ENCODE measurements at regions not wholly inside any gene's neighbourhood (a gene's known extent, or its start where the extent isn't known, plus 50 kb on each side); places are given as distances from the start of the nearest gene placed in this dataset.

DNA sequence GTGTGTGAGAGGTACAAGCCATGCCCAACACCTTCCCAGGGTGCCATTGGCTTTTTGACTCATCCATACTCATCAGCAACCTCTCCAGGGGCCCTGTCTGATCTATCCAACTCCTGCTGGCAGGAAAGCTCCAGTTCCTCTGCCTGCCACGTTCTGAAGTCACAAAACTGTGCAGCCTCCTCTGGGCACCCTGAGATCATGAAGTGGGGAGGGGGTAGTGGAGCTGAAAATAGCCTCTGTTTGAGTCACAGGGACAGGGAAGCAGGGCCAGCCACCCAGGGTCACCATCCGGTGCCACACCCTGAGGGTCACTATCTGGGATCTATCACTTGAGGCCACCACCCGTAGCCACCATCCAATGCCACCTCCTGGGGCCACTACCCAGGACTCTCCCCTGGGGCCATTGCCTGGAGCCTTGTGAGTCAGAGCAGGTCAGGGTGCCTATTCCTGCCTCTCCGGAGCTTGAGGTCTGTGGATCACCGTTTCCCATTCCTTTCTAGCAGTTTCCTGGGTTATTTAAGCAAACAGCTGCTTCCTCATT, 172.1 kb downstream of the NUFIP1 start:
- Histone ChIP-seq H4K20me1 (ENCODE audit: insufficient read depth, low read length) (no peaks in the 10 kb centered on the region), H3K4me1 (ENCODE audit: insufficient read depth, low read length) (no peaks in the 10 kb centered on the region), H3K9ac (ENCODE audit: low read depth, low read length) (no peak overlapping the region), H3K27me3 (ENCODE audit: insufficient read depth, low read length, poor library complexity) (peaks cover 12% of the 10 kb centered on the region), H3K4me2 (ENCODE audit: insufficient read depth, low read length) (no peak overlapping the region), H2AFZ (ENCODE audit: low read depth, low read length) (no peak overlapping the region), H3K4me3 (ENCODE audit: low read depth in 1 of 2, low read length in 2 of 2) (no peak overlapping the region), H3K79me2 (ENCODE audit: insufficient read depth, low read length) (no peaks in the 10 kb centered on the region), H3K27ac (ENCODE audit: low read length) (no peak overlapping the region), H3K36me3 (ENCODE audit: insufficient read depth, low read length) (no peaks in the 10 kb centered on the region), H3K9me3 (ENCODE audit: insufficient read depth, low read length, severe bottlenecking) (no peaks in the 10 kb centered on the region)
- TF ChIP-seq EZH2 (IDR thresholded peaks at IDR 0.05; ENCODE audit: borderline replicate concordance, low read depth, low read length, severe bottlenecking): no peak
- TF ChIP-seq, protein P1, sequence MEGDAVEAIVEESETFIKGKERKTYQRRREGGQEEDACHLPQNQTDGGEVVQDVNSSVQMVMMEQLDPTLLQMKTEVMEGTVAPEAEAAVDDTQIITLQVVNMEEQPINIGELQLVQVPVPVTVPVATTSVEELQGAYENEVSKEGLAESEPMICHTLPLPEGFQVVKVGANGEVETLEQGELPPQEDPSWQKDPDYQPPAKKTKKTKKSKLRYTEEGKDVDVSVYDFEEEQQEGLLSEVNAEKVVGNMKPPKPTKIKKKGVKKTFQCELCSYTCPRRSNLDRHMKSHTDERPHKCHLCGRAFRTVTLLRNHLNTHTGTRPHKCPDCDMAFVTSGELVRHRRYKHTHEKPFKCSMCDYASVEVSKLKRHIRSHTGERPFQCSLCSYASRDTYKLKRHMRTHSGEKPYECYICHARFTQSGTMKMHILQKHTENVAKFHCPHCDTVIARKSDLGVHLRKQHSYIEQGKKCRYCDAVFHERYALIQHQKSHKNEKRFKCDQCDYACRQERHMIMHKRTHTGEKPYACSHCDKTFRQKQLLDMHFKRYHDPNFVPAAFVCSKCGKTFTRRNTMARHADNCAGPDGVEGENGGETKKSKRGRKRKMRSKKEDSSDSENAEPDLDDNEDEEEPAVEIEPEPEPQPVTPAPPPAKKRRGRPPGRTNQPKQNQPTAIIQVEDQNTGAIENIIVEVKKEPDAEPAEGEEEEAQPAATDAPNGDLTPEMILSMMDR (IDR thresholded peaks at IDR 0.05; ENCODE audit: borderline replicate concordance, extremely low read depth, low read length, poor library complexity, severe bottlenecking): no peak
- ATAC-seq (ENCODE audit: insufficient read depth, low read depth) (no peak), DNase-seq (no peak)

DNA sequence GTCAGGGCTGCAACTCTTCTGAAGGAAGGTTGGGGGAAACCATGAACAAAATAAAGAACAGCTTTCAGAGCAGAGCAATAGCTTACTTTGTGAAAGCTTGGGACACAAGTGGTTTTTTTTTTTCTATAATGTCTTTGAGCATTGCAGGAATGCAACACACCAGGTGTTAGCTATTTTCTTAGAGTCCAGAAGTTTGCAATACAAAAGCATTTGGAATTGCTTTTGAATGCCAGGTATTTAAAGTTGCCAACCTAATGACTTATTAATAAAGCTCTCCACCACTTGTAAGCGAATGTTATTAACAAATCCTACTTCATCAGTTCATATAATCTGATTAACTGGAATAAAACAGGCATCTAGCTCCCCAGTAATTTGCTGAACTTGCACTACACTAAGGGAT, 172.6 kb downstream of the NUFIP1 start:
- ATAC-seq (ENCODE audit: insufficient read depth, low read depth) (no peak), DNase-seq (no peak)
- Histone ChIP-seq H3K36me3 (ENCODE audit: insufficient read depth, low read length) (no peaks in the 10 kb centered on the region), H3K4me3 (ENCODE audit: low read depth in 1 of 2, low read length in 2 of 2) (no peak overlapping the region), H3K4me1 (ENCODE audit: insufficient read depth, low read length) (no peaks in the 10 kb centered on the region), H3K79me2 (ENCODE audit: insufficient read depth, low read length) (no peaks in the 10 kb centered on the region), H3K4me2 (ENCODE audit: insufficient read depth, low read length) (no peak overlapping the region), H3K27me3 (ENCODE audit: insufficient read depth, low read length, poor library complexity) (peaks cover 12% of the 10 kb centered on the region), H3K9ac (ENCODE audit: low read depth, low read length) (no peak overlapping the region), H3K9me3 (ENCODE audit: insufficient read depth, low read length, severe bottlenecking) (no peaks in the 10 kb centered on the region), H4K20me1 (ENCODE audit: insufficient read depth, low read length) (no peaks in the 10 kb centered on the region), H3K27ac (ENCODE audit: low read length) (no peak overlapping the region), H2AFZ (ENCODE audit: low read depth, low read length) (no peak overlapping the region)
- TF ChIP-seq EZH2 (IDR thresholded peaks at IDR 0.05; ENCODE audit: borderline replicate concordance, low read depth, low read length, severe bottlenecking): no peak
- TF ChIP-seq, protein P1 (IDR thresholded peaks at IDR 0.05; ENCODE audit: borderline replicate concordance, extremely low read depth, low read length, poor library complexity, severe bottlenecking): no peak

DNA sequence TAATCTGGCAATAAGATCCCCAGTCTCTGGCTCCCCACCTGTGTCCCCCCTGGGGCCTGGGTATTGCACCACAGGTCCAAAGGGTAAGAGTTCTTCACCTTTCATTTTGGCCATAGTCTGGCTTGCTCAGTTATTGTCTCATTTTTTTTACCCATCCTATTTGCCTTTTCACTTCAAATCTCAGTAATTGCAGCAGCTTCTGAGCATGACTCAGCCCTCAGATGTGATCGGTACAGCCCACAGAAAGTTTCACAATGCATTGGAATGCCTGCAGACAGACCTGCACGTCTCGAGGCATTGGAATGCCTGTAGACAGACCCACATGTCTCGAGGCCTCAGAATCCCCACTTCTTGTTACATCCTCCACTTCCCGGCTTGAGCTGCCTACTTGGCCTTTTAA, 173.6 kb downstream of the NUFIP1 start:
- no peak for ATAC-seq (ENCODE audit: insufficient read depth, low read depth)
- DNase-seq: no peak
- no peaks in the 10 kb centered on the region for H3K4me1 ChIP-seq (ENCODE audit: insufficient read depth, low read length)
- H3K27ac ChIP-seq (ENCODE audit: low read length): no peak overlapping the region
- TF ChIP-seq, protein P1 (IDR thresholded peaks at IDR 0.05; ENCODE audit: borderline replicate concordance, extremely low read depth, low read length, poor library complexity, severe bottlenecking): no peak
- no peak for TF ChIP-seq EZH2 (IDR thresholded peaks at IDR 0.05; ENCODE audit: borderline replicate concordance, low read depth, low read length, severe bottlenecking)
- no peaks in the 10 kb centered on the region for H4K20me1 ChIP-seq (ENCODE audit: insufficient read depth, low read length)
- no peaks in the 10 kb centered on the region for H3K36me3 ChIP-seq (ENCODE audit: insufficient read depth, low read length)
- no peak overlapping the region for H3K9ac ChIP-seq (ENCODE audit: low read depth, low read length)
- no peaks in the 10 kb centered on the region for H3K79me2 ChIP-seq (ENCODE audit: insufficient read depth, low read length)
- H3K4me2 ChIP-seq (ENCODE audit: insufficient read depth, low read length): no peak overlapping the region
- no peak overlapping the region for H2AFZ ChIP-seq (ENCODE audit: low read depth, low read length)
- H3K4me3 ChIP-seq (ENCODE audit: low read depth in 1 of 2, low read length in 2 of 2): no peak overlapping the region
- peaks cover 12% of the 10 kb centered on the region for H3K27me3 ChIP-seq (ENCODE audit: insufficient read depth, low read length, poor library complexity)
- no peaks in the 10 kb centered on the region for H3K9me3 ChIP-seq (ENCODE audit: insufficient read depth, low read length, severe bottlenecking)

GRCh38 chr13:44814836-44815235, 174.4 kb downstream of the NUFIP1 start:
- Histone ChIP-seq H3K4me3 (ENCODE audit: low read depth in 1 of 2, low read length in 2 of 2) (no peak overlapping the region), H3K27ac (ENCODE audit: low read length) (no peak overlapping the region), H3K9me3 (ENCODE audit: insufficient read depth, low read length, severe bottlenecking) (no peaks in the 10 kb centered on the region), H3K79me2 (ENCODE audit: insufficient read depth, low read length) (no peaks in the 10 kb centered on the region), H2AFZ (ENCODE audit: low read depth, low read length) (no peak overlapping the region), H3K4me2 (ENCODE audit: insufficient read depth, low read length) (no peak overlapping the region), H3K9ac (ENCODE audit: low read depth, low read length) (no peak overlapping the region), H3K36me3 (ENCODE audit: insufficient read depth, low read length) (no peaks in the 10 kb centered on the region), H4K20me1 (ENCODE audit: insufficient read depth, low read length) (no peaks in the 10 kb centered on the region), H3K27me3 (ENCODE audit: insufficient read depth, low read length, poor library complexity) (peaks cover 16% of the 10 kb centered on the region), H3K4me1 (ENCODE audit: insufficient read depth, low read length) (no peaks in the 10 kb centered on the region)
- TF ChIP-seq, protein P1 (IDR thresholded peaks at IDR 0.05; ENCODE audit: borderline replicate concordance, extremely low read depth, low read length, poor library complexity, severe bottlenecking): no peak
- TF ChIP-seq EZH2 (IDR thresholded peaks at IDR 0.05; ENCODE audit: borderline replicate concordance, low read depth, low read length, severe bottlenecking): no peak
- DNase-seq (no peak), ATAC-seq (ENCODE audit: insufficient read depth, low read depth) (no peak)
